NCI-H524 treated with DMSO at 0.1 percent for 48 hours (cell line): ENCODE measurements at regions not wholly inside any gene's neighbourhood (a gene's known extent, or its start where the extent isn't known, plus 50 kb on each side); places are given as distances from the start of the nearest gene placed in this dataset.
"Not testable (repeated sequence)": the region's sequence is repeated elsewhere in the genome, so short reads cannot be mapped to it uniquely, and the experiment has no call there.

Experiments
- DNase-seq: peaks from one replicate; lab custom pipeline; 2025; lab: John Stamatoyannopoulos, UW

GRCh38 chr4:159551281-159551680 is 448.4 kb downstream of the RAPGEF2 start:
- DNase-seq = no peak

GRCh38 chr4:159552979-159553768 is 450.3 kb downstream of the RAPGEF2 start:
- no peak for DNase-seq

DNA sequence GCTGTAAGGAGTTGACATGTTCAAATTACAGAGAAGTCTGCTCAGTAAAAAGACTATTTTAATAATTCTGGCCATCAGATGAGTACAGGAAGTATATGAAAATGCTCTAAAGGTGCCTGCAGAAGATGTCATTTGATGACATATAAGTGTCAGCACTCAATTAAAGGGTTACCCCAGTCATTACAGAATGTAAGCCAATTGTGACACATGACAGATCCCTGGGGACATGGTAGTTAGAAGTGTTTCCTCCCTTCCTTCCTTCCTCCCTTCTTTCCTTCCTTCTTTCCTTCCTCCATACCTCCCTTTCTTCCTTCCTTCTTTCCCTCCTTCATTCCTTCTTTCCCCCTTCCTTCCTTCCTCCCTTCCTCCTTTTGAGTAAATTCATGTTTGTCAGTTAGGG is 453.0 kb downstream of the RAPGEF2 start:
- DNase-seq = no peak

DNA sequence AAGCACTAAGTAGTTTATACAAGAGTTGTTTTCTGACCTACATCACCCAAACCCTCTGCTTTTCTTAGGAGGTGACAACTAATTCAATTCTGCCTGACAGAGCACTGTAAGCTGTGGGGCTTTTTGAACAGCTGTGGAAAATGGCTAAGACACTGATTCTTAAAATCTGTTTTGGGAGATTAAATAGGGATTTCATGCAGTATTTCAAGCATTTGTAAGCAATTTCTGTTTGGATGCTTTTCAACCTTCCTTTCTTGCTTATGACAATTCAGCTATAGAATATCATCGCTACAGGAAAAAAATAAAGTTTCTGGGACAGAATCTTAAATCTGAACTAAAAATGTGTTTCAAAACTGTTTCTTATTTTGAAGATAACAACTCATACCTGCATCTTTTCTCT is 459.5 kb downstream of the RAPGEF2 start:
- DNase-seq = no peak

DNA sequence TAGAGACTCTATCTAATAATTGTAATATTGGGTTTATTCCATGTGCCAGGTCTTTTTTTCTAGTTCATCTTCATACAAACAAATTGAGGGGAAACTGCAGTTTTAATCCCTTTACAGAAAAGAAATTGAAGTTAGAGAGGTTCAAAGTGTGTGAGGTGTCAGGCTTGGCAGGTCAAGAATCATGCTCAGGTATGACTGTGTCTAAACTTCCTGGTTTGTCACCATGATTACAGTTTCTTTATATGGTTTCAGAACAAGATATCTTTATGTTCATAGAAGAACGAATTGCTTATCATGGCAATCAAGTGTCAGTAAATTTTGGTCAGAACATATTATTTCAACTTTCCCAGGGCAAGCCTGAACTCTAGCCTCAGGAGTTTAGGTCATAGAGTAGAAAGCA is 460.4 kb downstream of the RAPGEF2 start:
- no peak for DNase-seq

- DNase-seq = no peak
Measured at GRCh38 chr4:159564615-159565014, 461.7 kb downstream of the RAPGEF2 start.

GRCh38 chr4:159566786-159567185 is 463.9 kb downstream of the RAPGEF2 start:
- DNase-seq = no peak

DNA sequence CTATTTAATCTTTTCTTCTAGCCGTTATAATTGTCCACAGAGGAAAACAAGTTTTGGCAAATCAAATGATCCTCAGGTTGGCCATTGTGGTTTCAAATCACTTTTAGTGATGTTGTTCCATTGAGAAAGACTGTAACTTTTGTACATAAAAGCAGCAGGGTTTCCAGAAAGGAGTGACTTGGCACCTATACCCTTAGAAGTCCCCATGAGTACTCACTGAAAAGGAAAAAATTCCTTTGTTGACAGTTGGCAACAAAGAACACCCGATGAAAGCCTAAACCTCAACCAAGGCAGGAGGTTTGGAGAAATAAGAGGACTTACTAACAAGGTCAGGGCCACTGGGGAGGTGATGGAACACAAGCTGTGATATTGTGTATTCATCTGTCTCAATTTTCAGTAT is 474.4 kb downstream of the RAPGEF2 start:
- no peak for DNase-seq

GRCh38 chr4:159582685-159583084 is 479.8 kb downstream of the RAPGEF2 start:
- DNase-seq = no peak

GRCh38 chr4:159592898-159593556 is 490.1 kb downstream of the RAPGEF2 start:
- no peak for DNase-seq

- DNase-seq = no peak
Measured at GRCh38 chr4:159593681-159594080, 490.8 kb downstream of the RAPGEF2 start.

- no peak for DNase-seq
Measured at GRCh38 chr4:159594576-159594975, 491.7 kb downstream of the RAPGEF2 start.

- DNase-seq = not testable (repeated sequence)
Measured at GRCh38 chr4:159595101-159595500, 492.2 kb downstream of the RAPGEF2 start.

DNA sequence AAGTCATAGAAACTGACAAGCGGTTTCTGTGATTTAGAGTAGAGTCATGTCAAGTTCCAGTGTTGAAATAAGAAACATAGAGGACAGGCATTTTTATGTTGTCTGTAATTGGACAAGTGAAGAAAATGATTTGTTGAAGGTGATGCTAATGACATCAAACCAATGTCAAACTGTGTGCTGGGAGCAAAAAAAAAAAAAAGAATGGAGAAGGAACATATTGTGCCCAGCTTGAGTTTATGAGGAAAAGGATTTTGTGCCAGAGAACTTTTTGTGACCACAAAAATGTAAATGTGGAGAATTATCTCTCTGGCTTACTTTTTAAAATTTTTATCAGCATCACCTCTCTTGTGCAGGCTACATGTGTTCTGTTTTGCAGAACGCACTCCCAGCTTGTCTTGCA is 495.7 kb downstream of the RAPGEF2 start:
- DNase-seq = no peak

GRCh38 chr4:159600061-159600460 is 497.2 kb downstream of the RAPGEF2 start:
- no peak for DNase-seq

GRCh38 chr4:159604781-159605180 is 501.9 kb downstream of the RAPGEF2 start:
- no peak for DNase-seq

GRCh38 chr4:159606835-159607234 is 504.0 kb downstream of the RAPGEF2 start:
- DNase-seq = no peak

DNA sequence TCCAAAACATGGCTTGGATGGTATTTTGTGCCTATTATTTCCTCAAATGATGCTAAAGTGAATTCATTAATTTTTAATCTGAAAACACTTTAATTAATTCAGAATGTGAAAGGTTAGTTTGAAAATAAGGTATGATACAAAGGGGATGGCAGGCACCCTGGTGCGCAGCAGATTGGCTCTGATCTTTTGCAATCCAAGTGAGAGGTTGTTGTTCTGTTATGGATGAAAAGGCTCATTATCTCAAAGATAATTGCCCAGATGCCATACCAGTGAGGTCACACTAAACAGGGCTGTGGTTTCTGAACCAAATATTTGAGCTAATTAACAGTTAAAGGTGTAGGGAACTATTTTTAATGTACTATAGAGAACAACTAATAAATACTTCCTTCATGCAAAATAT is 504.9 kb downstream of the RAPGEF2 start:
- DNase-seq = no peak

GRCh38 chr4:159608436-159608835 is 505.6 kb downstream of the RAPGEF2 start:
- DNase-seq = no peak

DNA sequence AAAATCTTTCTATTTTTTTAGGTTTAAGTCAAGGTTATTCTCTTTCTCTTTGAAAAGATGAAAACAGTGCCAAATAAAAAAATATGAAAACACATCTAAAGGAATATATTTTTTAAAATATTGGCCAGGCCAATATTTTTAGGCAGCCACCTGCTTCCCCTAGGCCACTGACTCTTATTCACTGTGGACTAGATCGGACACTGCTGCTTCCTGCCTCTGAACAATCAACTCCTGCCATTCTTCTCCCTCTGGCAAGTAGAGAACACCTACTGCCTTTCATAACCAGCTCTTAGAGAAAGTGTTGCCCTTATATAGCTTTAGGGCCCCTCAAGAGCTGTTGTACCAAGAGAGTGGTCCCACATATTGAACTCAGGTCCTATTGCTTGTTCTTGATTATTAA is 529.2 kb downstream of the RAPGEF2 start:
- no peak for DNase-seq

GRCh38 chr4:159639671-159640323 is 536.9 kb downstream of the RAPGEF2 start:
- no peak for DNase-seq

DNA sequence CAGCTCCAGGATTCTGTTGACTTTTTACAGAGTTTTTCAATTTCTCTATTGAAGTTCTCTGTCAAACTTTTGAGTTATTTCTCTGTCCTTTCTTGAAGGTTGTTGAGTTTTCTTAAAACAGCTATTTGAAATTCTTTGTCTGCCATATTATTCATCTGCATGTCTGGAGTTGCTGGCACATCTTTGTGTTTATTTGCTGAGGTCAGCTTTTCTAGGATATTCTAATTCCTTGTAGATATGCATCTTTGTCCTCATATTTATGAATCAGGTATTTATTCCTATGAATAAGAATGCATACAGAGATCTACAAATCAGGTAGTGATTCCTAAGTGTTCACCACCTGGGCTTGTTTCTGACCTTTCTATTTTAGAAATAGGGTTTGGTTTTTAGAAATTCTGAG is 546.4 kb downstream of the RAPGEF2 start:
- no peak for DNase-seq

DNA sequence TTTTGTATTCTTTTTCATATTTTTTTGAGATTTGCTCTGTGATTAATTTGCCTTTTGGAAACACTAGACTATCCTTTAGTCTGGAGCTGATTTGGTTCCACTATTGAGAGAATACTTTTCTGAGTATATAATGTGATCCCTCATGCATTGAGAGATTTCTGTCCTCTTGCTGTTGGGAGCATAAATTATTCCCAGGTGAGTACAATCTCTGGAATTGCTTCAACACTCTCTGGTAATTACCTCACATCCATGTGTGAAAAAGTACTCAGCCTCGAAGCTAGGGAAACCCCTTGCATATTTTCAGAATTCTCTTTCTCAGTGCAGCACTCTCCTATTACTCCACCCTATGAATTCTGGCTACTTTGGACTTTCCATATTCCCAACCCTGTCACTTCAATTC is 550.0 kb downstream of the RAPGEF2 start:
- DNase-seq = no peak
